ENCODE measurements at regions not wholly inside any gene's neighbourhood (a gene's known extent, or its start where the extent isn't known, plus 50 kb on each side); places are given as distances from the start of the nearest gene placed in this dataset.

DNA sequence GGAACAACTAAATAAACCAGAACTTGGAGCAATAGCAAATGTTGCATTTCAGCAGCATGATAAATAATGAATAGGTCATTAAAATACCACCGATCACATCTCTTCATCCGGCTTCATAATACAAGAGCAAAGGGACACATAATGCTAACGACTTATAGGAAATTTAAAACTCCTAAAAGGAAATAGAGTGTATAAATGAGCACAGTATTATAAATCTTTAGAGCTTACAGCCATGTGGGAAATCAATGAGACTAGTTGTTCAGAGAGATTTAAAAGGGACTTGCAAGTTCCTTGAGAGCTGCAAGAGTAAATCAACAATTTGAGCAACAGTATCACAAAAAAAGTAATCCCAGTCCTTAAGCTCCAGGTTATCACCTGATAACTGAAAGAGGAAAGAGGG, 677.0 kb downstream of the PLOD2 start:
- Histone ChIP-seq H2AFZ (no peak overlapping the region), H3K4me2 (no peak overlapping the region), H3K4me1 (ENCODE audit: insufficient read depth) (no peaks in the 10 kb centered on the region), H3K36me3 (ENCODE audit: insufficient read depth) (no peaks in the 10 kb centered on the region), H3K27ac (ENCODE audit: low read depth) (no peak overlapping the region), H3K27me3 (ENCODE audit: insufficient read depth) (no peaks in the 10 kb centered on the region), H3K9me2 (ENCODE audit: insufficient read depth) (no peaks in the 10 kb centered on the region), H4K20me1 (replicated peaks; ENCODE audit: insufficient read depth) (no peaks in the 10 kb centered on the region), H3K79me2 (replicated peaks; ENCODE audit: insufficient read depth) (no peaks in the 10 kb centered on the region), H3K4me3 (no peak overlapping the region), H3F3A (replicated peaks; ENCODE audit: low read depth) (no peaks in the 10 kb centered on the region)
- Mint-ChIP-seq H3K27me3 (ENCODE audit: insufficient read depth, low read depth, poor library complexity) (no peaks in the 10 kb centered on the region), H3K36me3 (ENCODE audit: low read depth) (peaks cover 5% of the 10 kb centered on the region; the same call in 2 of the 3 replicates), H3K27ac (no peak overlapping the region), H3K9me3 (peaks cover 15% of the 10 kb centered on the region; the same call in 2 of the 3 replicates), H3K4me3 (no peak overlapping the region), H3K4me1 (no peaks in the 10 kb centered on the region)
- no peak for ATAC-seq
- DNase-seq (ENCODE audit: low spot score) = no peak
- TF ChIP-seq, protein P1, sequence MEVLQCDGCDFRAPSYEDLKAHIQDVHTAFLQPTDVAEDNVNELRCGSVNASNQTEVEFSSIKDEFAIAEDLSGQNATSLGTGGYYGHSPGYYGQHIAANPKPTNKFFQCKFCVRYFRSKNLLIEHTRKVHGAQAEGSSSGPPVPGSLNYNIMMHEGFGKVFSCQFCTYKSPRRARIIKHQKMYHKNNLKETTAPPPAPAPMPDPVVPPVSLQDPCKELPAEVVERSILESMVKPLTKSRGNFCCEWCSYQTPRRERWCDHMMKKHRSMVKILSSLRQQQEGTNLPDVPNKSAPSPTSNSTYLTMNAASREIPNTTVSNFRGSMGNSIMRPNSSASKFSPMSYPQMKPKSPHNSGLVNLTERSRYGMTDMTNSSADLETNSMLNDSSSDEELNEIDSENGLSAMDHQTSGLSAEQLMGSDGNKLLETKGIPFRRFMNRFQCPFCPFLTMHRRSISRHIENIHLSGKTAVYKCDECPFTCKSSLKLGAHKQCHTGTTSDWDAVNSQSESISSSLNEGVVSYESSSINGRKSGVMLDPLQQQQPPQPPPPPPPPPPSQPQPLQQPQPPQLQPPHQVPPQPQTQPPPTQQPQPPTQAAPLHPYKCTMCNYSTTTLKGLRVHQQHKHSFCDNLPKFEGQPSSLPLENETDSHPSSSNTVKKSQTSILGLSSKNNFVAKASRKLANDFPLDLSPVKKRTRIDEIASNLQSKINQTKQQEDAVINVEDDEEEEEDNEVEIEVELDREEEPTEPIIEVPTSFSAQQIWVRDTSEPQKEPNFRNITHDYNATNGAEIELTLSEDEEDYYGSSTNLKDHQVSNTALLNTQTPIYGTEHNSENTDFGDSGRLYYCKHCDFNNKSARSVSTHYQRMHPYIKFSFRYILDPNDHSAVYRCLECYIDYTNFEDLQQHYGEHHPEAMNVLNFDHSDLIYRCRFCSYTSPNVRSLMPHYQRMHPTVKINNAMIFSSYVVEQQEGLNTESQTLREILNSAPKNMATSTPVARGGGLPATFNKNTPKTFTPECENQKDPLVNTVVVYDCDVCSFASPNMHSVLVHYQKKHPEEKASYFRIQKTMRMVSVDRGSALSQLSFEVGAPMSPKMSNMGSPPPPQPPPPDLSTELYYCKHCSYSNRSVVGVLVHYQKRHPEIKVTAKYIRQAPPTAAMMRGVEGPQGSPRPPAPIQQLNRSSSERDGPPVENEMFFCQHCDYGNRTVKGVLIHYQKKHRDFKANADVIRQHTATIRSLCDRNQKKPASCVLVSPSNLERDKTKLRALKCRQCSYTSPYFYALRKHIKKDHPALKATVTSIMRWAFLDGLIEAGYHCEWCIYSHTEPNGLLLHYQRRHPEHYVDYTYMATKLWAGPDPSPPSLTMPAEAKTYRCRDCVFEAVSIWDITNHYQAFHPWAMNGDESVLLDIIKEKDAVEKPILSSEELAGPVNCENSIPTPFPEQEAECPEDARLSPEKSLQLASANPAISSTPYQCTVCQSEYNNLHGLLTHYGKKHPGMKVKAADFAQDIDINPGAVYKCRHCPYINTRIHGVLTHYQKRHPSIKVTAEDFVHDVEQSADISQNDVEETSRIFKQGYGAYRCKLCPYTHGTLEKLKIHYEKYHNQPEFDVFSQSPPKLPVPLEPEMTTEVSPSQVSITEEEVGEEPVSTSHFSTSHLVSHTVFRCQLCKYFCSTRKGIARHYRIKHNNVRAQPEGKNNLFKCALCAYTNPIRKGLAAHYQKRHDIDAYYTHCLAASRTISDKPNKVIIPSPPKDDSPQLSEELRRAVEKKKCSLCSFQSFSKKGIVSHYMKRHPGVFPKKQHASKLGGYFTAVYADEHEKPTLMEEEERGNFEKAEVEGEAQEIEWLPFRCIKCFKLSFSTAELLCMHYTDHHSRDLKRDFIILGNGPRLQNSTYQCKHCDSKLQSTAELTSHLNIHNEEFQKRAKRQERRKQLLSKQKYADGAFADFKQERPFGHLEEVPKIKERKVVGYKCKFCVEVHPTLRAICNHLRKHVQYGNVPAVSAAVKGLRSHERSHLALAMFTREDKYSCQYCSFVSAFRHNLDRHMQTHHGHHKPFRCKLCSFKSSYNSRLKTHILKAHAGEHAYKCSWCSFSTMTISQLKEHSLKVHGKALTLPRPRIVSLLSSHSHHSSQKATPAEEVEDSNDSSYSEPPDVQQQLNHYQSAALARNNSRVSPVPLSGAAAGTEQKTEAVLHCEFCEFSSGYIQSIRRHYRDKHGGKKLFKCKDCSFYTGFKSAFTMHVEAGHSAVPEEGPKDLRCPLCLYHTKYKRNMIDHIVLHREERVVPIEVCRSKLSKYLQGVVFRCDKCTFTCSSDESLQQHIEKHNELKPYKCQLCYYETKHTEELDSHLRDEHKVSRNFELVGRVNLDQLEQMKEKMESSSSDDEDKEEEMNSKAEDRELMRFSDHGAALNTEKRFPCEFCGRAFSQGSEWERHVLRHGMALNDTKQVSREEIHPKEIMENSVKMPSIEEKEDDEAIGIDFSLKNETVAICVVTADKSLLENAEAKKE (CRISPR knock-in tag; IDR thresholded peaks at IDR 0.05) = no peak
- TF ChIP-seq EZH2 (IDR thresholded peaks at IDR 0.05; ENCODE audit: low read depth, unreplicated experiment) (no peak), CREB1 (CRISPR knock-in tag; IDR thresholded peaks at IDR 0.05; ENCODE audit: low read depth) (no peak), EZH2phosphoT487 (IDR thresholded peaks at IDR 0.05; ENCODE audit: unreplicated experiment) (no peak), POLR2AphosphoS5 (IDR thresholded peaks at IDR 0.05; ENCODE audit: low read depth) (no peak)
- TF ChIP-seq, protein P2, sequence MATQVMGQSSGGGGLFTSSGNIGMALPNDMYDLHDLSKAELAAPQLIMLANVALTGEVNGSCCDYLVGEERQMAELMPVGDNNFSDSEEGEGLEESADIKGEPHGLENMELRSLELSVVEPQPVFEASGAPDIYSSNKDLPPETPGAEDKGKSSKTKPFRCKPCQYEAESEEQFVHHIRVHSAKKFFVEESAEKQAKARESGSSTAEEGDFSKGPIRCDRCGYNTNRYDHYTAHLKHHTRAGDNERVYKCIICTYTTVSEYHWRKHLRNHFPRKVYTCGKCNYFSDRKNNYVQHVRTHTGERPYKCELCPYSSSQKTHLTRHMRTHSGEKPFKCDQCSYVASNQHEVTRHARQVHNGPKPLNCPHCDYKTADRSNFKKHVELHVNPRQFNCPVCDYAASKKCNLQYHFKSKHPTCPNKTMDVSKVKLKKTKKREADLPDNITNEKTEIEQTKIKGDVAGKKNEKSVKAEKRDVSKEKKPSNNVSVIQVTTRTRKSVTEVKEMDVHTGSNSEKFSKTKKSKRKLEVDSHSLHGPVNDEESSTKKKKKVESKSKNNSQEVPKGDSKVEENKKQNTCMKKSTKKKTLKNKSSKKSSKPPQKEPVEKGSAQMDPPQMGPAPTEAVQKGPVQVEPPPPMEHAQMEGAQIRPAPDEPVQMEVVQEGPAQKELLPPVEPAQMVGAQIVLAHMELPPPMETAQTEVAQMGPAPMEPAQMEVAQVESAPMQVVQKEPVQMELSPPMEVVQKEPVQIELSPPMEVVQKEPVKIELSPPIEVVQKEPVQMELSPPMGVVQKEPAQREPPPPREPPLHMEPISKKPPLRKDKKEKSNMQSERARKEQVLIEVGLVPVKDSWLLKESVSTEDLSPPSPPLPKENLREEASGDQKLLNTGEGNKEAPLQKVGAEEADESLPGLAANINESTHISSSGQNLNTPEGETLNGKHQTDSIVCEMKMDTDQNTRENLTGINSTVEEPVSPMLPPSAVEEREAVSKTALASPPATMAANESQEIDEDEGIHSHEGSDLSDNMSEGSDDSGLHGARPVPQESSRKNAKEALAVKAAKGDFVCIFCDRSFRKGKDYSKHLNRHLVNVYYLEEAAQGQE (IDR thresholded peaks at IDR 0.05; ENCODE audit: unreplicated experiment) = no peak
- TF ChIP-seq, protein P3, sequence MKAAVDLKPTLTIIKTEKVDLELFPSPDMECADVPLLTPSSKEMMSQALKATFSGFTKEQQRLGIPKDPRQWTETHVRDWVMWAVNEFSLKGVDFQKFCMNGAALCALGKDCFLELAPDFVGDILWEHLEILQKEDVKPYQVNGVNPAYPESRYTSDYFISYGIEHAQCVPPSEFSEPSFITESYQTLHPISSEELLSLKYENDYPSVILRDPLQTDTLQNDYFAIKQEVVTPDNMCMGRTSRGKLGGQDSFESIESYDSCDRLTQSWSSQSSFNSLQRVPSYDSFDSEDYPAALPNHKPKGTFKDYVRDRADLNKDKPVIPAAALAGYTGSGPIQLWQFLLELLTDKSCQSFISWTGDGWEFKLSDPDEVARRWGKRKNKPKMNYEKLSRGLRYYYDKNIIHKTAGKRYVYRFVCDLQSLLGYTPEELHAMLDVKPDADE (IDR thresholded peaks at IDR 0.05) = no peak
